Occipital lobe (tissue), 1 donor: ENCODE measurements at regions not wholly inside any gene's neighbourhood (a gene's known extent, or its start where the extent isn't known, plus 50 kb on each side); places are given as distances from the start of the nearest gene placed in this dataset.
"Not testable (repeated sequence)": the region's sequence is repeated elsewhere in the genome, so short reads cannot be mapped to it uniquely, and the experiment has no call there.

Source experiments
- DNase-seq: peaks from one replicate; lab custom pipeline; 2025; lab: John Stamatoyannopoulos, UW

DNA sequence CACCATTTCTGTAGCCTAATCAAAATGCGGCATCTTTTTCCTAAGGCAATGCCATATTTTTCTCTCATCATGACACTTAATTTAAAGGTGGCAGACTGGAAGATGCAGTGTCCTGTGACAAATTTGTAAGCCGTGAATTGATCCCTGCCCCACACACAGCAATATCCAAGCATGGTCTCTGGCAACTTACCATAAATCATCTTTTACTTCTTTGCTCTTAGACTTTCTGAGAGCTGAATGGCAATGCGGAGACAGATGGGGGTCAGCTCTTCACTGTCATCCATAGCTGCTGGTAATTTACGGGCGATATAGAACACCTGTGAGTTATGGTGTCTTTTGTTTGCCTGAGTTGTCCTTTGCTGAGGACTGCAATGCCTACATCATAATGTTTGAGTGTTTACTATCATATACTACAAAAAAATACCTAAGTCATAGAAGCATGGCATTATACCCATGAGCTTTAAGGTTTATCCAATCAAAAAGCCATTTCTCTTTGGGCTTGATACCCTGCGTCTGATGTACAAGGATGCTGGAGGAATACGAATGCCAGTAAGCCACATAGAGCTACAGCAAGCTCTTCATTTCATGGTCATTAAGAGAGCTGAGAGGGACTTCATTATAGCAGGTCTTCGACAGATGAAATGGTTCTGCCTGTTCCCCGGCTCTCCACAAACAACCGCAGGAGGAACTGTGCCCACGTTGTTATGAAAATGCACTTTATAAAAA is 148.1 kb downstream of the TRIML1 start:
- DNase-seq, result no peak

- no peak for DNase-seq
Measured at GRCh38 chr4:188289531-188290125, 150.4 kb downstream of the TRIML1 start.

GRCh38 chr4:188295899-188296298 is 156.7 kb downstream of the TRIML1 start:
- no peak for DNase-seq

GRCh38 chr4:188296331-188296730 is 157.1 kb downstream of the TRIML1 start:
- no peak for DNase-seq

GRCh38 chr4:188297873-188298272 is 158.6 kb downstream of the TRIML1 start:
- DNase-seq, result no peak

GRCh38 chr4:188299161-188299560 is 159.9 kb downstream of the TRIML1 start:
- no peak for DNase-seq

- DNase-seq, result no peak
Measured at GRCh38 chr4:188300385-188300784, 161.1 kb downstream of the TRIML1 start.

GRCh38 chr4:188305690-188306089 is 166.4 kb downstream of the TRIML1 start:
- DNase-seq, result no peak

DNA sequence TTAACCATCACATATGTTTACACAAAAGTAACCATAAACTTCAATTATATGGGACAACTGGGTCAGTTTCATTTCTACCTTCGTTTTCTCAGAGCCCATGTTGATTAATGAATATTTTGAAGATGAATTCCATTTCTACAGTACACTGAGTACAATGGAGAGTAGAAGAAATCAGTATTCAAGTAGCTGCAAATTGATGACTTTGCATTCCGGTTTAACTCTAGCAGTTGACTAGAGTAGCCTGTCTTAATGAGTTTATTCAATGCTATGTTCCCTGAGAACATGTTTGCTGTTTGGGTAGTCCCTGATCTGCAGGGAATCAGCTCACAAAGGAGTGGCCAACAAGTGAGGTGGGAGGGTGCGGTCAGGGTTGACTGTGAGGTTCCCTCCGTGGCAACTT is 168.3 kb downstream of the TRIML1 start:
- DNase-seq, result no peak

DNA sequence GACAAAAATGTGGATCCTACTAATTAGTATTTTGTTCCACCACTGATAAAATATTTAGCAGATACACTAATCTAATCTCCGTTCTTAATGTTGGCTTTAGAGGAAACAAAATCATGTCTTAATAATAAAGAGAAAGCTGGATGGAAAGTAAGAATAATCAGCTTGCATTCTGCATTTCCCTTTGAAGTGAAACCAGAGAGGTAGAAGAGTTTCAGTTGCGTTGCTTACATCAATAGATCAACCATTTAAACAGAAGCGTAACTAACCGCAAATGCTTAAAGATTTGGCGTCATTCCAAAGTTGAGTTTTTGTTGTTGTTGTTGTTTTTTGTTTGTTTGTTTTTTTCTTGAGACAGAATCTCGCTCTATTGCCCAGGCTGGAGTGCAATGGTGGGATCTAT is 168.9 kb downstream of the TRIML1 start:
- DNase-seq, result no peak

GRCh38 chr4:188316391-188316790 is 177.2 kb downstream of the TRIML1 start:
- no peak for DNase-seq

- DNase-seq, result no peak
Measured at GRCh38 chr4:188328966-188329365, 189.7 kb downstream of the TRIML1 start.

GRCh38 chr4:188329521-188329920 is 190.3 kb downstream of the TRIML1 start:
- DNase-seq, result no peak

DNA sequence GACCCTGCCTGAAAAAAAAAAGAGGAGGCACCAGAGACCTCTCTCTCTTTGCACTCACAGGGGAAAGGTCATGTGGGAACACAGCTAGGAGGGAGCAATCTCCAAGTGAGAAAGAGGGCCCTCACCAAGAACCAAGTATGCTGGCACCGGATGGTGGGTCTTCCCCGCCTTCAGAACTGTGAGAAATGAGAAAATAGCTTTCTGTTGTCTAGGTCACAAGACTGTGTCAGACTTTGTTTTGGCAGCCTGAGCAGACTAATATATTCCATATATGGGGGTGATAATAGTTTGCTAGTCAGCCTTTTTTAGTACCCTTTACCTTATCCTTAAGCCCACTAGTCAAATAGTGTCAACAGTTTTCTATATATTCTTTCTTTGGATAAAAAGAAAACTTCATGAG is 193.0 kb downstream of the TRIML1 start:
- DNase-seq, result no peak

GRCh38 chr4:188336891-188337290 is 197.7 kb downstream of the TRIML1 start:
- no peak for DNase-seq

DNA sequence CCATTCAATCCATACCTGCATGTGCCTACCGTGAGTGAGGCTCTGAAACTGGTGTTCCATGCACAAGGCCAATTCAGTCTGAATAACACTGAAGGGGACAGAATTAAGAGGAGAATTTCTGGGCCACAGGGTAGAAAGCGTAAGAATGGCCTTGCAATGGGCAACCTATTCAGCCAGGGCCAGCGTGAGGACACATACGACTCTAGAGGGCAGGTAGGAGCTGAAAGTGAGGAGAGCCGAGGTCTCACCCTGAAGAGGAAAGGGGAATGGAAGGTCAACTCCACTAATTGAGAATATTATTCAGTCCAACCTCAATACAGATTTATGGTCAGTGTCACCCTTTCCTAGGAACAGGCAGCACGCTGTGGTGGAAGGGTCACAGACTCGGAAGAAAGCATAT is 202.2 kb downstream of the TRIML1 start:
- DNase-seq, result no peak

DNA sequence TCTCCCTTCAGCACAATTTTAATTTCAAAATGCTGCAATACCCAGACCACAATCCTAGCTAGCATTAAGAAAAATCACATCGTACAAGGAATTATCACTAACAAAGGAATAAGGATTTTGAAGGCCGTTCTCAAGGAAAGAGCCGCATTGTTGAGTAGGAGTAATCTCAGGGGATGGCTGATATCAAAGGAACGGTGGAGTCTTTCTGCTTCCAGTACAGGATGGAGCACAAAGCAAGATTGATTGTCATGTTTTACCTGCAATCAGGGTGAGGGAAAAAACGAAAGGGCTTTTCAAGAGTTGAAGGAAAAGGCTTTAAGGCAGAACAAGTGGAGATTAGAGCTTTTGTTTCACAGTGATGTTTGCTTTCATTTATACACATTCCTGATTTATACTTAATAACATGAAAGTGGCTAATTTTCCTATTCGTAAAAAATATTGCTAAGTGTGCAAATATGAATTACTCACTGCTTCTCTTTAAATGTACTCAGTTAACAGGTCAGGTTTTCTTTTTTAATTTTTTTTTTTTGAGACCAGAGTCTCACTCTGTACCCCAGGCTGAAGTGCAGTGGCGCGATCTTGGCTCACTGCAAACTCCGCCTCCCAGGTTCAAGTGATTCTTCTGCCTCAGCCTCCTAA is 207.0 kb downstream of the TRIML1 start:
- DNase-seq, result no peak

- DNase-seq, result no peak
Measured at GRCh38 chr4:188347339-188347738, 208.1 kb downstream of the TRIML1 start.

DNA sequence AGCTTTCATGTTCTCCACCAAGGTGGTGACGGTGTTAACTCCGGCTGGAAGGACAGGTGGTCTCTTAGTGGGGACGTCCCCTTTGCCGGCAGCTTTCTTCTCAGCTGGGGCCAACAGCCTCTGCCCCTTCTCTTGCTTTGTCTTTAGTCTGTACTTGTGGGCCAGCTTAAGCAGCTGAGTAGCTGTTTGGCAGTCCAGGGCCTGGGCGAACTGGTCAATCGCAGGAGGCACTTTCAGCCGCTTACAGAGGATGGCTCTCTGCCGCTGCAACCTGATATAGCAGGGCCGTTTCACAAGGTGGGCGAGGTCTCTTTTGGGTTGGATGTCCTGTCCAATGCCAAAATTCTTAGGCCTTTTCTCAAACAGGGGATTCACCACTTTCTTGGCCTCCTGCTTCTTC is 210.3 kb downstream of the TRIML1 start:
- DNase-seq, result not testable (repeated sequence)

- DNase-seq, result no peak
Measured at GRCh38 chr4:188363196-188363595, 224.0 kb downstream of the TRIML1 start.

- DNase-seq, result no peak
Measured at GRCh38 chr4:188370777-188371176, 231.5 kb downstream of the TRIML1 start.

DNA sequence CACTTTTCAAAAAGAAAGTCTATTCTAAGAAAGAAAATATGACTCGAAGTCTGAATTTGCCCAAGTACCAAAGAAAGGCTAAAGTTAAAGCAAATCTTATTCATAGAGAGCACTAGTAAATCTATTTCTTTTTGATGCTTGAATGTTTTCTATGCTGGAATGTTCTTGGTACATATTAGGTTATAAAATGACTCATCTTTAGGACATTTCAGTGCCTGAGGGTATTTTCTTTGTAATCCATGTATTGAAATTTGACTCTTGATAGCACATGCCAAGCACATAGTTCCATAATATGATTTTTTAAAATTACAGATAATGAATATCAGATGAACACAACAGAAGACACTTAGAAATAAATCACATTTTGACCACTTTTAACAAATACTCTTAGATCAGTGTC is 232.8 kb downstream of the TRIML1 start:
- DNase-seq, result no peak

DNA sequence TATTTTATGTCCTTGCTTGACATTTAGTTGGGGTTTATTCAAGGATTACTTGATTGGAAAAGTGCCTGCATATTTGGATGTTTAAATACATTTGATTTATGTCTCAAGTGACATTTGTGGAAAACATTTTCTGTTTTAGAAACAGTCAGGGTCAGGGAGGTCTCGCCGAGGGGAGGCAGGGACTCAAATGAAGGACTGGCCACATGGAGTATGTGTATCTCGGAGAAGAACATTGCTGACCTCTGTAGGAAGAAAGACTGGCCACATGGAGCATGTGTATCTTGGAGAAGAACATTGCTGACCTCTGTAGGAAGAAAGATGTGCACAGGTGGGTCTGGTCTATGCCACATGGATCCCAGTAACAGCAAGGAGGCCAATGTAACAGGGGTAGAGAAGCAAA is 233.6 kb downstream of the TRIML1 start:
- no peak for DNase-seq
